ENCODE measurements at regions not wholly inside any gene's neighbourhood (a gene's known extent, or its start where the extent isn't known, plus 50 kb on each side); places are given as distances from the start of the nearest gene placed in this dataset.

GRCh38 chr10:33455029-33455428 lies 120.6 kb upstream of the NRP1 start:
- H3K4me1 ChIP-seq, result peaks cover 0 to 16% (median 0%) of the 10 kb centered on the region in 3 donors
- no peak for DNase-seq
- WGBS, 2 donors, result 63 to 71% methylated on average over 1 to 2 of the region's 2 CpGs
- no peak overlapping the region for H3K27ac ChIP-seq
- no peaks in the 10 kb centered on the region for H3K9me3 ChIP-seq
- intact Hi-C loops (cut with DNase I), result no loop called here
- no peaks in the 10 kb centered on the region for H3K27me3 ChIP-seq
- no peak for TF ChIP-seq POLR2A (IDR thresholded peaks at IDR 0.05)
- TF ChIP-seq CTCF (IDR thresholded peaks at IDR 0.05), result no peak
- no peak overlapping the region for H3K4me3 ChIP-seq
- H3K36me3 ChIP-seq, result no peaks in the 10 kb centered on the region

GRCh38 chr10:33454554-33454953 lies 120.1 kb upstream of the NRP1 start:
- Histone ChIP-seq H3K4me3 (no peak overlapping the region), H3K27ac (no peak overlapping the region), H3K9me3 (no peaks in the 10 kb centered on the region), H3K4me1 (peaks cover 0 to 16% (median 0%) of the 10 kb centered on the region in 3 donors), H3K27me3 (no peaks in the 10 kb centered on the region), H3K36me3 (no peaks in the 10 kb centered on the region)
- DNase-seq, result no peak
- WGBS, 2 donors, result 88 to 93% methylated on average over 2 of the region's 2 CpGs
- TF ChIP-seq POLR2A (IDR thresholded peaks at IDR 0.05), result no peak
- intact Hi-C loops (cut with DNase I), result no loop called here

GRCh38 chr10:33453081-33454025 lies 118.9 kb upstream of the NRP1 start:
- WGBS, 2 donors, result 48 to 58% methylated on average over 9 of the region's 9 CpGs
- DNase-seq, result no peak
- Histone ChIP-seq H3K27ac (no peak overlapping the region), H3K36me3 (no peaks in the 10 kb centered on the region), H3K27me3 (no peaks in the 10 kb centered on the region), H3K9me3 (no peaks in the 10 kb centered on the region), H3K4me3 (no peak overlapping the region), H3K4me1 (peaks cover 0 to 16% (median 0%) of the 10 kb centered on the region in 3 donors)
- no peak for TF ChIP-seq CTCF (IDR thresholded peaks at IDR 0.05)
- TF ChIP-seq POLR2A (IDR thresholded peaks at IDR 0.05), result no peak
- intact Hi-C loops (cut with DNase I), result no loop called here

GRCh38 chr10:33448421-33449140 lies 114.1 kb upstream of the NRP1 start:
- no peaks in the 10 kb centered on the region for H3K36me3 ChIP-seq
- H3K4me1 ChIP-seq, result peaks cover 0 to 12% (median 0%) of the 10 kb centered on the region in 3 donors
- no peak overlapping the region for H3K27ac ChIP-seq
- H3K27me3 ChIP-seq, result no peaks in the 10 kb centered on the region
- H3K4me3 ChIP-seq, result no peak overlapping the region
- WGBS, 2 donors, result 91 to 94% methylated on average over 7 of the region's 7 CpGs
- DNase-seq, result no peak
- H3K9me3 ChIP-seq, result no peaks in the 10 kb centered on the region
- TF ChIP-seq CTCF (IDR thresholded peaks at IDR 0.05), result no peak
- TF ChIP-seq POLR2A (IDR thresholded peaks at IDR 0.05), result no peak
- intact Hi-C loops (cut with DNase I), result no loop called here

GRCh38 chr10:33441561-33441960 lies 107.1 kb upstream of the NRP1 start:
- TF ChIP-seq POLR2A (IDR thresholded peaks at IDR 0.05) (no peak), CTCF (IDR thresholded peaks at IDR 0.05) (no peak)
- 30 to 42% methylated on average over 5 of the region's 5 CpGs for WGBS, 2 donors
- H3K27ac ChIP-seq, result no peak overlapping the region
- no peaks in the 10 kb centered on the region for H3K9me3 ChIP-seq
- H3K4me3 ChIP-seq, result no peak overlapping the region
- no peaks in the 10 kb centered on the region for H3K36me3 ChIP-seq
- H3K27me3 ChIP-seq, result no peaks in the 10 kb centered on the region
- intact Hi-C loops (cut with DNase I), result no loop called here
- H3K4me1 ChIP-seq, result peaks cover 0 to 12% (median 0%) of the 10 kb centered on the region in 3 donors
- DNase-seq, result no peak
